ENCODE measurements at regions not wholly inside any gene's neighbourhood (a gene's known extent, or its start where the extent isn't known, plus 50 kb on each side); places are given as distances from the start of the nearest gene placed in this dataset.

GRCh38 chr4:67082746-67083145 lies 462.6 kb downstream of the CENPC start:
- TF ChIP-seq POLR2A (IDR thresholded peaks at IDR 0.05), result no peak
- no peak for TF ChIP-seq CTCF (IDR thresholded peaks at IDR 0.05)
